ENCODE measurements at regions not wholly inside any gene's neighbourhood (a gene's known extent, or its start where the extent isn't known, plus 50 kb on each side); places are given as distances from the start of the nearest gene placed in this dataset.

- DNase-seq: no peak
- no peak overlapping the region for H3K4me3 ChIP-seq
- no peaks in the 10 kb centered on the region for H3K4me1 ChIP-seq
- no peaks in the 10 kb centered on the region for H3K27me3 ChIP-seq
- no peak for TF ChIP-seq POLR2A (IDR thresholded peaks at IDR 0.05)
- TF ChIP-seq, protein P1, sequence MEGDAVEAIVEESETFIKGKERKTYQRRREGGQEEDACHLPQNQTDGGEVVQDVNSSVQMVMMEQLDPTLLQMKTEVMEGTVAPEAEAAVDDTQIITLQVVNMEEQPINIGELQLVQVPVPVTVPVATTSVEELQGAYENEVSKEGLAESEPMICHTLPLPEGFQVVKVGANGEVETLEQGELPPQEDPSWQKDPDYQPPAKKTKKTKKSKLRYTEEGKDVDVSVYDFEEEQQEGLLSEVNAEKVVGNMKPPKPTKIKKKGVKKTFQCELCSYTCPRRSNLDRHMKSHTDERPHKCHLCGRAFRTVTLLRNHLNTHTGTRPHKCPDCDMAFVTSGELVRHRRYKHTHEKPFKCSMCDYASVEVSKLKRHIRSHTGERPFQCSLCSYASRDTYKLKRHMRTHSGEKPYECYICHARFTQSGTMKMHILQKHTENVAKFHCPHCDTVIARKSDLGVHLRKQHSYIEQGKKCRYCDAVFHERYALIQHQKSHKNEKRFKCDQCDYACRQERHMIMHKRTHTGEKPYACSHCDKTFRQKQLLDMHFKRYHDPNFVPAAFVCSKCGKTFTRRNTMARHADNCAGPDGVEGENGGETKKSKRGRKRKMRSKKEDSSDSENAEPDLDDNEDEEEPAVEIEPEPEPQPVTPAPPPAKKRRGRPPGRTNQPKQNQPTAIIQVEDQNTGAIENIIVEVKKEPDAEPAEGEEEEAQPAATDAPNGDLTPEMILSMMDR (IDR thresholded peaks at IDR 0.05): no peak
- H3K36me3 ChIP-seq: no peaks in the 10 kb centered on the region
- intact Hi-C loops (cut with DNase I; ENCODE audit: low total_unique reads): no loop called here
- no peak overlapping the region for H3K27ac ChIP-seq
- H3K9me3 ChIP-seq: no peaks in the 10 kb centered on the region
Observed at GRCh38 chr1:214928574-214928973, 154.0 kb upstream of the KCNK2 start.

- Histone ChIP-seq H3K4me1 (no peaks in the 10 kb centered on the region), H3K27me3 (no peaks in the 10 kb centered on the region), H3K4me3 (no peak overlapping the region), H3K9me3 (no peaks in the 10 kb centered on the region), H3K27ac (no peak overlapping the region), H3K36me3 (no peaks in the 10 kb centered on the region)
- DNase-seq: no peak
- TF ChIP-seq, protein P1 (IDR thresholded peaks at IDR 0.05): no peak
- no peak for TF ChIP-seq POLR2A (IDR thresholded peaks at IDR 0.05)
- intact Hi-C loops (cut with DNase I; ENCODE audit: low total_unique reads): no loop called here
Observed at GRCh38 chr1:214933375-214933774, 149.2 kb upstream of the KCNK2 start.

DNA sequence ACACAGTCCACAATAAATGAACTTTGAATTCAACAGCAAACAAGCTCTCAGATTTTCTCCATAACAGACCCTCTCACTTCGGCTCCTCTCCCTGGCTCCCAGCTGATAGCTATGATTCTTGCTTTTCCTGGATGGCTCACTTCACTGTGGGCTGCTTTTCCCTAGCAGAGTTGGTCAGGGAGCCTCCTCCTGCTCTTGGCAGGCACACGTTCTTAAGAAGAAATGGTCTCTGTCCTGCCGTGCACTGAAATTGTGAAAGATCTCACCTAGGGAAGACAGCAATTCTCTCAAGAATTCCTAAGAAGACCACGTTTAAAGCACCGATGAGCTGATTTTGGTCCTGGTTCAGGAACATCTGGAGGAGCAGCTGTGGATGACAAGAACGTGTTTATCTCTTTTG, 148.5 kb upstream of the KCNK2 start:
- no peak overlapping the region for H3K4me3 ChIP-seq
- H3K36me3 ChIP-seq: no peaks in the 10 kb centered on the region
- H3K9me3 ChIP-seq: no peaks in the 10 kb centered on the region
- no peaks in the 10 kb centered on the region for H3K4me1 ChIP-seq
- no peak for DNase-seq
- H3K27me3 ChIP-seq: no peaks in the 10 kb centered on the region
- TF ChIP-seq, protein P1 (IDR thresholded peaks at IDR 0.05): no peak
- no peak for TF ChIP-seq POLR2A (IDR thresholded peaks at IDR 0.05)
- H3K27ac ChIP-seq: no peak overlapping the region
- intact Hi-C loops (cut with DNase I; ENCODE audit: low total_unique reads): no loop called here

DNA sequence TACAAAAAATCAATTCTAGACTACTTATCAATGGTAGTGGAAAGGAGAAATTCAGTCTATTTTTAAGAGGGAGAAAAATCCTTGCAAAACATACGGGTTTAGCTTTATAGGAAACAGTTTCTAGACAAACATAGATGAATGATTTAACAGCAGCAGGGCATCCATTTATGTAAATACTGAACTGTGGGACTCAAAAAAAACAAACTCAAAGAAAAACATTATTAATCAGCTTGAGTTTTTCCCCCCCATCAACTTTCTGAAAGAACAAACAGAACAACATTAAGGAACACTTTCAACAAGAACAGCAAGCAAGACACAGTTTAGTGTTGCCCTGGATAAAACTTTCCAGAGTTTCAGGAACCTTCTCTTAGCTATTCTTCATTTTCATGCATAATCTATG, 147.3 kb upstream of the KCNK2 start:
- TF ChIP-seq, protein P1 (IDR thresholded peaks at IDR 0.05): no peak
- no peak for TF ChIP-seq POLR2A (IDR thresholded peaks at IDR 0.05)
- H3K27me3 ChIP-seq: no peaks in the 10 kb centered on the region
- no peak overlapping the region for H3K4me3 ChIP-seq
- intact Hi-C loops (cut with DNase I; ENCODE audit: low total_unique reads): no loop called here
- no peaks in the 10 kb centered on the region for H3K36me3 ChIP-seq
- H3K4me1 ChIP-seq: no peaks in the 10 kb centered on the region
- no peak for DNase-seq
- H3K9me3 ChIP-seq: no peaks in the 10 kb centered on the region
- no peak overlapping the region for H3K27ac ChIP-seq

DNA sequence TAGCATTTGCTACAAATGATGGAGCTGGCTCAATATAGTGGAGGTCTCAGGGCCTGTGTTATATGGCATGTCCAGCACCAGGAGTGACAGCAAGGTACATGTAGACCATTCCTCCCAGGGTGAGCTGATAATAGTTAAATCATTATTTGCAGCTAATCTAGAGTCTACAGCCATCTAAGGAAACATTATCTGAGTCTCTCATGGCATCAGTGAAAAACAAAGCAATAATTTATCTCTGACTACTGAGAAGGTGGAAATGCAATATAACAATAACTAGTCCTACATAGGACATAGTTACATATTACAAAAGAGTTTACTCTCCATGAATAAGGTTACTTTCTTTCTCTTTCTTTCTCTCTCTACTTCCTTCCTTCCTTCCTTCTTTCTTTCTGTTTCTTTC, 143.4 kb upstream of the KCNK2 start:
- Histone ChIP-seq H3K9me3 (no peaks in the 10 kb centered on the region), H3K36me3 (no peaks in the 10 kb centered on the region), H3K27ac (no peak overlapping the region), H3K4me1 (no peaks in the 10 kb centered on the region), H3K27me3 (no peaks in the 10 kb centered on the region), H3K4me3 (no peak overlapping the region)
- TF ChIP-seq POLR2A (IDR thresholded peaks at IDR 0.05): no peak
- TF ChIP-seq, protein P1 (IDR thresholded peaks at IDR 0.05): no peak
- intact Hi-C loops (cut with DNase I; ENCODE audit: low total_unique reads): no loop called here
- DNase-seq: no peak
